ENCODE measurements at regions not wholly inside any gene's neighbourhood (a gene's known extent, or its start where the extent isn't known, plus 50 kb on each side); places are given as distances from the start of the nearest gene placed in this dataset.

GRCh38 chr6:11486959-11487358, 50.6 kb upstream of the TMEM170B start:
- peaks cover 5% of the 10 kb centered on the region for H3K4me1 ChIP-seq (ENCODE audit: insufficient read depth, low read length)
- no peaks in the 10 kb centered on the region for H3K9me3 ChIP-seq (ENCODE audit: low read length)
- no peaks in the 10 kb centered on the region for H3K36me3 ChIP-seq (ENCODE audit: insufficient read depth, low read length)
- H3K27ac ChIP-seq (ENCODE audit: low read depth, low read length): no peak overlapping the region
- H3K4me3 ChIP-seq (ENCODE audit: low read depth in 1 of 2, low read length in 2 of 2): no peak overlapping the region
- H3K27me3 ChIP-seq (ENCODE audit: control insufficient read depth in 1 of 2, insufficient read depth in 2 of 2, low read length in 2 of 2): no peaks in the 10 kb centered on the region
- H3K9ac ChIP-seq (ENCODE audit: low read length): no peak overlapping the region

GRCh38 chr6:11486486-11486885, 51.1 kb upstream of the TMEM170B start:
- no peak overlapping the region for H3K9ac ChIP-seq (ENCODE audit: low read length)
- H3K36me3 ChIP-seq (ENCODE audit: insufficient read depth, low read length): no peaks in the 10 kb centered on the region
- no peak overlapping the region for H3K4me3 ChIP-seq (ENCODE audit: low read depth in 1 of 2, low read length in 2 of 2)
- no peaks in the 10 kb centered on the region for H3K27me3 ChIP-seq (ENCODE audit: control insufficient read depth in 1 of 2, insufficient read depth in 2 of 2, low read length in 2 of 2)
- H3K4me1 ChIP-seq (ENCODE audit: insufficient read depth, low read length): peaks cover 5% of the 10 kb centered on the region
- H3K27ac ChIP-seq (ENCODE audit: low read depth, low read length): no peak overlapping the region
- H3K9me3 ChIP-seq (ENCODE audit: low read length): no peaks in the 10 kb centered on the region

GRCh38 chr6:11486051-11486450, 51.5 kb upstream of the TMEM170B start:
- Histone ChIP-seq H3K36me3 (ENCODE audit: insufficient read depth, low read length) (no peaks in the 10 kb centered on the region), H3K4me3 (ENCODE audit: low read depth in 1 of 2, low read length in 2 of 2) (no peak overlapping the region), H3K27ac (ENCODE audit: low read depth, low read length) (no peak overlapping the region), H3K9ac (ENCODE audit: low read length) (no peak overlapping the region), H3K9me3 (ENCODE audit: low read length) (no peaks in the 10 kb centered on the region), H3K4me1 (ENCODE audit: insufficient read depth, low read length) (peaks cover 5% of the 10 kb centered on the region), H3K27me3 (ENCODE audit: control insufficient read depth in 1 of 2, insufficient read depth in 2 of 2, low read length in 2 of 2) (no peaks in the 10 kb centered on the region)

- no peaks in the 10 kb centered on the region for H3K27me3 ChIP-seq (ENCODE audit: control insufficient read depth in 1 of 2, insufficient read depth in 2 of 2, low read length in 2 of 2)
- no peaks in the 10 kb centered on the region for H3K9me3 ChIP-seq (ENCODE audit: low read length)
- H3K27ac ChIP-seq (ENCODE audit: low read depth, low read length): no peak overlapping the region
- peaks cover 5% of the 10 kb centered on the region for H3K4me1 ChIP-seq (ENCODE audit: insufficient read depth, low read length)
- H3K9ac ChIP-seq (ENCODE audit: low read length): no peak overlapping the region
- no peaks in the 10 kb centered on the region for H3K36me3 ChIP-seq (ENCODE audit: insufficient read depth, low read length)
- no peak overlapping the region for H3K4me3 ChIP-seq (ENCODE audit: low read depth in 1 of 2, low read length in 2 of 2)
Measured at GRCh38 chr6:11485271-11485670, 52.3 kb upstream of the TMEM170B start.

GRCh38 chr6:11484441-11484840, 53.1 kb upstream of the TMEM170B start:
- H3K9me3 ChIP-seq (ENCODE audit: low read length): no peaks in the 10 kb centered on the region
- no peak overlapping the region for H3K9ac ChIP-seq (ENCODE audit: low read length)
- H3K36me3 ChIP-seq (ENCODE audit: insufficient read depth, low read length): no peaks in the 10 kb centered on the region
- H3K4me3 ChIP-seq (ENCODE audit: low read depth in 1 of 2, low read length in 2 of 2): no peak overlapping the region
- H3K27me3 ChIP-seq (ENCODE audit: control insufficient read depth in 1 of 2, insufficient read depth in 2 of 2, low read length in 2 of 2): no peaks in the 10 kb centered on the region
- peaks cover 5% of the 10 kb centered on the region for H3K4me1 ChIP-seq (ENCODE audit: insufficient read depth, low read length)
- H3K27ac ChIP-seq (ENCODE audit: low read depth, low read length): no peak overlapping the region

GRCh38 chr6:11482616-11483015, 54.9 kb upstream of the TMEM170B start:
- Histone ChIP-seq H3K4me3 (ENCODE audit: low read depth in 1 of 2, low read length in 2 of 2) (no peak overlapping the region), H3K27ac (ENCODE audit: low read depth, low read length) (no peak overlapping the region), H3K36me3 (ENCODE audit: insufficient read depth, low read length) (no peaks in the 10 kb centered on the region), H3K27me3 (ENCODE audit: control insufficient read depth in 1 of 2, insufficient read depth in 2 of 2, low read length in 2 of 2) (no peaks in the 10 kb centered on the region), H3K4me1 (ENCODE audit: insufficient read depth, low read length) (peaks cover 5% of the 10 kb centered on the region), H3K9me3 (ENCODE audit: low read length) (no peaks in the 10 kb centered on the region), H3K9ac (ENCODE audit: low read length) (no peak overlapping the region)

GRCh38 chr6:11480541-11480940, 57.0 kb upstream of the TMEM170B start:
- Histone ChIP-seq H3K27me3 (ENCODE audit: control insufficient read depth in 1 of 2, insufficient read depth in 2 of 2, low read length in 2 of 2) (peaks cover 0 to 5% of the 10 kb centered on the region in 2 donors), H3K36me3 (ENCODE audit: insufficient read depth, low read length) (no peaks in the 10 kb centered on the region)

GRCh38 chr6:11479296-11479695, 58.3 kb upstream of the TMEM170B start:
- peaks cover 5% of the 10 kb centered on the region for H3K4me1 ChIP-seq (ENCODE audit: insufficient read depth, low read length)
- no peaks in the 10 kb centered on the region for H3K36me3 ChIP-seq (ENCODE audit: insufficient read depth, low read length)
- no peak overlapping the region for H3K27ac ChIP-seq (ENCODE audit: low read depth, low read length)
- peaks cover 0 to 5% of the 10 kb centered on the region in 2 donors for H3K27me3 ChIP-seq (ENCODE audit: control insufficient read depth in 1 of 2, insufficient read depth in 2 of 2, low read length in 2 of 2)
- no peak overlapping the region for H3K9ac ChIP-seq (ENCODE audit: low read length)
- H3K4me3 ChIP-seq (ENCODE audit: low read depth in 1 of 2, low read length in 2 of 2): no peak overlapping the region
- no peaks in the 10 kb centered on the region for H3K9me3 ChIP-seq (ENCODE audit: low read length)

More at GRCh38 chr6:11480541-11480940, 57.0 kb upstream of the TMEM170B start:
- H3K9ac ChIP-seq (ENCODE audit: low read length): no peak overlapping the region
- no peaks in the 10 kb centered on the region for H3K9me3 ChIP-seq (ENCODE audit: low read length)
- H3K4me3 ChIP-seq (ENCODE audit: low read depth in 1 of 2, low read length in 2 of 2): no peak overlapping the region
- H3K4me1 ChIP-seq (ENCODE audit: insufficient read depth, low read length): peaks cover 5% of the 10 kb centered on the region
- no peak overlapping the region for H3K27ac ChIP-seq (ENCODE audit: low read depth, low read length)

- Histone ChIP-seq H3K36me3 (ENCODE audit: insufficient read depth, low read length) (no peaks in the 10 kb centered on the region), H3K27ac (ENCODE audit: low read depth, low read length) (no peak overlapping the region), H3K27me3 (ENCODE audit: control insufficient read depth in 1 of 2, insufficient read depth in 2 of 2, low read length in 2 of 2) (peaks cover 0 to 5% of the 10 kb centered on the region in 2 donors), H3K9me3 (ENCODE audit: low read length) (no peaks in the 10 kb centered on the region), H3K9ac (ENCODE audit: low read length) (no peak overlapping the region), H3K4me3 (ENCODE audit: low read depth in 1 of 2, low read length in 2 of 2) (no peak overlapping the region), H3K4me1 (ENCODE audit: insufficient read depth, low read length) (peaks cover 5% of the 10 kb centered on the region)
Measured at GRCh38 chr6:11478586-11478985, 59.0 kb upstream of the TMEM170B start.

GRCh38 chr6:11475016-11475415, 62.5 kb upstream of the TMEM170B start:
- H3K4me1 ChIP-seq (ENCODE audit: insufficient read depth, low read length): peaks cover 7% of the 10 kb centered on the region
- H3K27ac ChIP-seq (ENCODE audit: low read depth, low read length): no peak overlapping the region
- H3K27me3 ChIP-seq (ENCODE audit: control insufficient read depth in 1 of 2, insufficient read depth in 2 of 2, low read length in 2 of 2): peaks cover 0 to 5% of the 10 kb centered on the region in 2 donors
- no peaks in the 10 kb centered on the region for H3K9me3 ChIP-seq (ENCODE audit: low read length)
- H3K4me3 ChIP-seq (ENCODE audit: low read depth in 1 of 2, low read length in 2 of 2): no peak overlapping the region
- no peaks in the 10 kb centered on the region for H3K36me3 ChIP-seq (ENCODE audit: insufficient read depth, low read length)
- no peak overlapping the region for H3K9ac ChIP-seq (ENCODE audit: low read length)

- no peaks in the 10 kb centered on the region for H3K36me3 ChIP-seq (ENCODE audit: insufficient read depth, low read length)
- H3K4me3 ChIP-seq (ENCODE audit: low read depth in 1 of 2, low read length in 2 of 2): peak overlapping the region in 1 of 2 donors; percentile 25
- H3K9ac ChIP-seq (ENCODE audit: low read length): no peak overlapping the region
- H3K4me1 ChIP-seq (ENCODE audit: insufficient read depth, low read length): peaks cover 7% of the 10 kb centered on the region
- H3K27ac ChIP-seq (ENCODE audit: low read depth, low read length): no peak overlapping the region
- H3K27me3 ChIP-seq (ENCODE audit: control insufficient read depth in 1 of 2, insufficient read depth in 2 of 2, low read length in 2 of 2): peaks cover 0 to 5% of the 10 kb centered on the region in 2 donors
- no peaks in the 10 kb centered on the region for H3K9me3 ChIP-seq (ENCODE audit: low read length)
Measured at GRCh38 chr6:11473008-11473740, 64.4 kb upstream of the TMEM170B start.

- no peak overlapping the region for H3K4me3 ChIP-seq (ENCODE audit: low read depth in 1 of 2, low read length in 2 of 2)
- H3K4me1 ChIP-seq (ENCODE audit: insufficient read depth, low read length): peaks cover 7% of the 10 kb centered on the region
- no peaks in the 10 kb centered on the region for H3K27me3 ChIP-seq (ENCODE audit: control insufficient read depth in 1 of 2, insufficient read depth in 2 of 2, low read length in 2 of 2)
- no peaks in the 10 kb centered on the region for H3K36me3 ChIP-seq (ENCODE audit: insufficient read depth, low read length)
- H3K9ac ChIP-seq (ENCODE audit: low read length): no peak overlapping the region
- no peaks in the 10 kb centered on the region for H3K9me3 ChIP-seq (ENCODE audit: low read length)
- no peak overlapping the region for H3K27ac ChIP-seq (ENCODE audit: low read depth, low read length)
Measured at GRCh38 chr6:11471261-11471660, 66.3 kb upstream of the TMEM170B start.
